Ishikawa (cell line): ENCODE measurements at regions not wholly inside any gene's neighbourhood (a gene's known extent, or its start where the extent isn't known, plus 50 kb on each side); places are given as distances from the start of the nearest gene placed in this dataset.
A peak's percentile ranks its signal among the peaks of the same experiment; 100 is the strongest.

Experiments
- CEBPB ChIP-seq: IDR thresholded peaks from 2 replicates; pipeline ENCODE4 v1.6.1; 2012
- CREB1 ChIP-seq: IDR thresholded peaks from 2 replicates; pipeline ENCODE4 v1.6.1; 2012; ENCODE audit warnings: low read depth
- EGR1 ChIP-seq: IDR thresholded peaks from 2 replicates; pipeline ENCODE4 v1.6.1; 2012
- EP300 ChIP-seq: IDR thresholded peaks from 2 replicates; pipeline ENCODE4 v1.6.1; 2012; ENCODE audit warnings: borderline replicate concordance
- FOXM1 ChIP-seq: IDR thresholded peaks from 2 replicates; pipeline ENCODE4 v1.6.1; 2012; ENCODE audit warnings: low read depth, borderline replicate concordance
- MAX ChIP-seq: IDR thresholded peaks from 2 replicates; pipeline ENCODE4 v1.6.1; 2012
- NFIC ChIP-seq: IDR thresholded peaks from 2 replicates; pipeline ENCODE4 v1.6.1; 2012
- RAD21 ChIP-seq: IDR thresholded peaks from 2 replicates; pipeline ENCODE4 v1.6.1; 2012; ENCODE audit warnings: low read depth
- REST ChIP-seq: IDR thresholded peaks from 2 replicates; pipeline ENCODE4 v1.6.1; 2012; ENCODE audit warnings: low read depth, mild to moderate bottlenecking
- TAF1 ChIP-seq: IDR thresholded peaks from 2 replicates; pipeline ENCODE4 v1.6.1; 2012; ENCODE audit warnings: low read depth, mild to moderate bottlenecking
- TCF12 ChIP-seq: IDR thresholded peaks from 2 replicates; pipeline ENCODE4 v1.6.1; 2012; ENCODE audit warnings: low read depth
- TEAD4 ChIP-seq: IDR thresholded peaks from 2 replicates; pipeline ENCODE4 v1.6.1; 2012
- USF1 ChIP-seq: IDR thresholded peaks from 2 replicates; pipeline ENCODE4 v1.6.1; 2012
- YY1 ChIP-seq: IDR thresholded peaks from 2 replicates; pipeline ENCODE4 v1.6.1; 2012; ENCODE audit warnings: low read depth
- ZBTB7A ChIP-seq: IDR thresholded peaks from 2 replicates; pipeline ENCODE4 v1.6.1; 2012; ENCODE audit warnings: low read depth

GRCh38 chr6:80793411-80793810, 686.9 kb downstream of the BCKDHB start:
- TF ChIP-seq RAD21, result no peak
- TF ChIP-seq TAF1, result no peak
- TF ChIP-seq EGR1, result no peak
- TF ChIP-seq NFIC, result no peak
- TF ChIP-seq MAX, result no peak
- no peak for TF ChIP-seq REST
- no peak for TF ChIP-seq TCF12
- TF ChIP-seq TEAD4, result no peak
- TF ChIP-seq USF1, result no peak

GRCh38 chr6:80792151-80792550, 685.7 kb downstream of the BCKDHB start:
- TF ChIP-seq TAF1, result no peak
- TF ChIP-seq REST, result no peak
- no peak for TF ChIP-seq TCF12
- no peak for TF ChIP-seq USF1
- TF ChIP-seq TEAD4, result no peak
- TF ChIP-seq ZBTB7A, result no peak
- TF ChIP-seq EP300, result no peak
- TF ChIP-seq YY1, result no peak
- no peak for TF ChIP-seq CEBPB
- no peak for TF ChIP-seq CREB1
- no peak for TF ChIP-seq EGR1
- TF ChIP-seq RAD21, result no peak
- TF ChIP-seq MAX, result no peak

GRCh38 chr6:80789912-80790570, 683.6 kb downstream of the BCKDHB start:
- no peak for TF ChIP-seq NFIC
- TF ChIP-seq USF1, result no peak
- TF ChIP-seq TAF1, result no peak
- TF ChIP-seq MAX, result no peak
- TF ChIP-seq CREB1, result no peak
- TF ChIP-seq YY1, result no peak
- TF ChIP-seq ZBTB7A, result no peak
- no peak for TF ChIP-seq RAD21
- no peak for TF ChIP-seq EP300
- TF ChIP-seq TCF12, result no peak
- no peak for TF ChIP-seq EGR1

- TF ChIP-seq CREB1, result no peak
- TF ChIP-seq REST, result peak; percentile 90
- no peak for TF ChIP-seq FOXM1
- TF ChIP-seq EGR1, result no peak
- no peak for TF ChIP-seq RAD21
Observed at GRCh38 chr6:80771941-80772340, 665.5 kb downstream of the BCKDHB start.
